ENCODE measurements at regions not wholly inside any gene's neighbourhood (a gene's known extent, or its start where the extent isn't known, plus 50 kb on each side); places are given as distances from the start of the nearest gene placed in this dataset.

GRCh38 chr17:15090533-15090932, 174.6 kb downstream of the PMP22 start:
- Mint-ChIP-seq H3K27ac (no peak overlapping the region), H3K36me3 (ENCODE audit: low read depth) (no peaks in the 10 kb centered on the region), H3K9me3 (no peaks in the 10 kb centered on the region), H3K27me3 (ENCODE audit: insufficient read depth) (peaks cover 9% of the 10 kb centered on the region), H3K4me1 (ENCODE audit: low read depth) (no peaks in the 10 kb centered on the region; the same call in 1 of the 2 replicates), H3K4me3 (no peak overlapping the region)
- no peak for DNase-seq
- no peak for TF ChIP-seq CTCF (IDR thresholded peaks at IDR 0.05)

DNA sequence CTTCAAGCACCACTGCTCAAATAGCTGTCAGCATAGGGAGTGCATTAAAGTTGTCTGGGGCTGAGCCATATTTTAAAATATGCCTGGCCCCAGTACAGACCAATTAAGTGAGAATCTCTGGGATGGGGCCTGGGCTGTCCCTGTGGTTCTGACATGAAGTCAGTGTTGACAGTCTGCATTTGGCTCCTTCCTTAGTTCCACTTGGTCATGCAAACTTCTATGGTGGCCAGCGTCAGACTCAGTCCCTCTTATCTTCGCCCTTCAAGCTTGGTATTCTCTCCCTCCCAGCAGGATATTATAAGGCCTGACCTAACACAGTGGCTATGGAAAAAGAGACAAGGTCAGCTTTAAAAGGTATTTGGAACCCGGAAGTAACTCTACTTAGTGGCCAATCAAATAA, 177.2 kb downstream of the PMP22 start:
- no peak for DNase-seq
- Mint-ChIP-seq H3K36me3 (ENCODE audit: low read depth) (no peaks in the 10 kb centered on the region), H3K9me3 (no peaks in the 10 kb centered on the region), H3K4me3 (no peak overlapping the region), H3K4me1 (ENCODE audit: low read depth) (no peaks in the 10 kb centered on the region; the same call in 1 of the 2 replicates), H3K27ac (no peak overlapping the region), H3K27me3 (ENCODE audit: insufficient read depth) (peaks cover 10% of the 10 kb centered on the region)
- TF ChIP-seq CTCF (IDR thresholded peaks at IDR 0.05) = no peak

GRCh38 chr17:15086776-15087295, 178.3 kb downstream of the PMP22 start:
- Mint-ChIP-seq H3K4me3 (no peak overlapping the region), H3K27me3 (ENCODE audit: insufficient read depth) (peaks cover 14% of the 10 kb centered on the region), H3K9me3 (no peaks in the 10 kb centered on the region), H3K36me3 (ENCODE audit: low read depth) (no peaks in the 10 kb centered on the region), H3K27ac (no peak overlapping the region), H3K4me1 (ENCODE audit: low read depth) (no peaks in the 10 kb centered on the region)
- no peak for DNase-seq
- TF ChIP-seq CTCF (IDR thresholded peaks at IDR 0.05) = no peak

- Mint-ChIP-seq H3K9me3 (no peaks in the 10 kb centered on the region), H3K36me3 (ENCODE audit: low read depth) (no peaks in the 10 kb centered on the region), H3K4me1 (ENCODE audit: low read depth) (no peaks in the 10 kb centered on the region), H3K4me3 (no peak overlapping the region), H3K27ac (no peak overlapping the region), H3K27me3 (ENCODE audit: insufficient read depth) (peaks cover 15% of the 10 kb centered on the region)
- DNase-seq = no peak
- TF ChIP-seq CTCF (IDR thresholded peaks at IDR 0.05) = no peak
Measured at GRCh38 chr17:15085890-15086677, 179.0 kb downstream of the PMP22 start.

GRCh38 chr17:15083225-15083624, 181.9 kb downstream of the PMP22 start:
- Mint-ChIP-seq H3K9me3 (no peaks in the 10 kb centered on the region), H3K4me1 (ENCODE audit: low read depth) (no peaks in the 10 kb centered on the region), H3K27me3 (ENCODE audit: insufficient read depth) (peaks cover 27% of the 10 kb centered on the region), H3K27ac (no peak overlapping the region), H3K4me3 (no peak overlapping the region), H3K36me3 (ENCODE audit: low read depth) (no peaks in the 10 kb centered on the region)
- no peak for TF ChIP-seq CTCF (IDR thresholded peaks at IDR 0.05)
- DNase-seq = no peak
